ENCODE measurements at regions not wholly inside any gene's neighbourhood (a gene's known extent, or its start where the extent isn't known, plus 50 kb on each side); places are given as distances from the start of the nearest gene placed in this dataset.

DNA sequence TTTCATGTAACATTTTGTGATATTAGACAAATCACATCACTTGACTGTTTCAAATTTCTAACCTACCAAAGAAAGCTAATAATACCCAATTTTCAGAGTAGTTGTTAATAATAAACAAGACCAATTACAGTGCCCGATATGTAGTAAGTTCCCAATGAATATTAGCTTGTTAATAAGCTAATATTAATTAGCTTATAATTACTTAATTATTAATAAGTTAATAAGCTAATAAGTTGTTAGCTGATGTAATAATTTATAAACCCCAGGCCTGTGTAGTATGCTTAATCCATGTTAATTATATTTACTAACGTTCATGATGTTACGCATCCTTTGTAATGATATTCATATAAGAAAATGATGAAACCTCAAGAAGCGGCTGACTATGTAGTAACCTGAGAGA is 643.8 kb upstream of the KIRREL3 start:
- DNase-seq (ENCODE audit: low spot score), result no peak

- DNase-seq (ENCODE audit: low spot score), result no peak
Observed at GRCh38 chr11:127643268-127644058, 642.9 kb upstream of the KIRREL3 start.

- DNase-seq (ENCODE audit: low spot score), result no peak
Observed at GRCh38 chr11:127640561-127641451, 640.2 kb upstream of the KIRREL3 start.

GRCh38 chr11:127639916-127640315 is 639.3 kb upstream of the KIRREL3 start:
- DNase-seq (ENCODE audit: low spot score), result no peak

GRCh38 chr11:127632976-127633680 is 632.6 kb upstream of the KIRREL3 start:
- no peak for DNase-seq (ENCODE audit: low spot score)

DNA sequence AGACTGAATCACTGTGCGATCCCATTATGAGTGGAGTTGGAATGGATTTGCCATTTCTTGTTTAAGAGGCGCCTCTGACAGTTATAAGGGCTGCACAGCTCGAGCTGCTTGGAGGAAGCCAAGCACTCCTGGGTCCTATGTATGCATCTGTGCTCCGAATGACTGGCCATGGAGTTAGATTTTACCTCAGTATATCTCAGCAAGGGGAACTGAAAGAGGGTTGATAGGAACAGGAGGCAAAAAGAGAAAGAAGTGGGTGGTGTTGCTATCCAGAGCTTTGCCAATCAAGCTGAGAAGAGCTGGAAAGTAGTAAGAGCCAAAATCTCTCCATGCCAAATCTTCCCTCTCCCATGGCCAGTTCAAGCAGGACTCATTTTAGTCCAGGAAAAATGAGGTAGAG is 632.0 kb upstream of the KIRREL3 start:
- DNase-seq (ENCODE audit: low spot score), result no peak

DNA sequence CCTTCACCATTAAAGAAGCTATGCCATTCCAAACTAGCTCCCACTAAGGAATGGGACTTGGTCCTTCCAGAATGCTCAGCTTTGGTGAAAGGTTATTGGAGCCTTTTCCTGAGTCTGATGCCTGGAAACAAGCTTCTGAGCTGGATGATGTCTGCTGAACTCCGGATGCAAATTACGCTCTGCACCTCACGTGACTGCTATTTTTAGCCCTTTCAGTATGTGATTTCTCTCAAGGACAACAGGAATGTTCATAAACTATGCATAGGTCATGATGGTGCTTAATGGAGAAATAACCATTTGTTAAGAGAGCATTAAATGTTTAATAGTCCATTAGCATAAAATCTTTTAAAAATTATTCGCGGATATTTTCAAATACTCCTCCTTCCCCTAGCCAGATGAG is 631.4 kb upstream of the KIRREL3 start:
- no peak for DNase-seq (ENCODE audit: low spot score)

DNA sequence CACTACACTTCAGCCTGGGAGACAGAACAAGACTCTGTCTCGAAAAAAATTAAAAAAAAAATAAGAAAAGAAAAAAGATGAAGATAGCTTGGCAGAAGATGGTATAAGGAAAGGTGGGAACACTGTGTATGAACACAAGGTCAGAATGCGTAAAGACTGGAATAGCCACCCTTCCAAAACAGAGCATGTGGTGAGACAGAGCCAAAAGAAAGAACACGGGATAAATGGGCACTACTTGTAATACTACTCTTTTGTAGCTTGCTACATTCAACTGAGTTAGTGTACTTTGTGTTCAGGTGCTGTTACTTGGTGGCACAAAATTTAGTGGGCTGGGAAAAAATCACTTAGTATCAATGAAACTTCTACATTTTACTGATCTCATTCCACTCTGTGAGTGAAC is 628.6 kb upstream of the KIRREL3 start:
- no peak for DNase-seq (ENCODE audit: low spot score)

- DNase-seq (ENCODE audit: low spot score), result no peak
Observed at GRCh38 chr11:127628458-127628785, 627.9 kb upstream of the KIRREL3 start.

DNA sequence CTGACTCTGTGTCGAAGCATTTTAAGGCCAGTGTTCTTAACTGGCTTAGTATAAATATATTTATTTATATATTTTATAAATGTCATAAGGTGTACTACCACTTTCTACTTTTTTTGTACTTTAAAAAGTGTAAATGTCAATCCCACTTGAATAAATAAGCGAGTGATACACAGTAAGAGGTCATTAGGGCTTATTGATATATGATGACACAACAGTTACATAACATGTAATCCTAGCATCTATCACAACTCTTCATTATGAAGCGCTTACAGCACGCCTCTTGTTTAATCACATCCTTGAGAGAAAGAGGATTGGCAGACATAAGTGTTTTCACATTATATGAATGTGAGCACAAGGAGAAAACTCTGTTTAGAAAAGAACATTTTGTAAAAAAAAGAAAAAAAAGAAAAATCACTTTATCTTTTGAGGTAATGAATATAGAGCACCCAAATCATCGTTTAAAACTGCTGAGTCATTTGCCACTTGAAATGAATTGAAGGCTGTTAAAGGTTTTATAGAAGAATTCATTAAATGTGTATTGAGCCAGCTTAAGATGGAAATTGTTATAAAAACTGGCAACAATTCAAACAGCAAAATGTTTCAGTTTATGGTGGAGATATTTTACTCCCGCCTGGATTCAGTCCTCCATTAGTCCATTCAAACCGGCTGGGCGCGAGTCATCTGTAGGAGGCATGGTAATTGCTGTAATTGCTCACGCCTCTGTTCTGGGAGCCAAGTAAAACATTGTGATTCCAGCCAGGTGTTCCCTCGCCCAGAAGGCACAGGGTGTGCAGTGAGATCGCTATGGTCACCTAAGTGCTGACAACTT is 627.3 kb upstream of the KIRREL3 start:
- no peak for DNase-seq (ENCODE audit: low spot score)

- DNase-seq (ENCODE audit: low spot score), result no peak
Observed at GRCh38 chr11:127627204-127627603, 626.6 kb upstream of the KIRREL3 start.

- no peak for DNase-seq (ENCODE audit: low spot score)
Observed at GRCh38 chr11:127625402-127625801, 624.8 kb upstream of the KIRREL3 start.

DNA sequence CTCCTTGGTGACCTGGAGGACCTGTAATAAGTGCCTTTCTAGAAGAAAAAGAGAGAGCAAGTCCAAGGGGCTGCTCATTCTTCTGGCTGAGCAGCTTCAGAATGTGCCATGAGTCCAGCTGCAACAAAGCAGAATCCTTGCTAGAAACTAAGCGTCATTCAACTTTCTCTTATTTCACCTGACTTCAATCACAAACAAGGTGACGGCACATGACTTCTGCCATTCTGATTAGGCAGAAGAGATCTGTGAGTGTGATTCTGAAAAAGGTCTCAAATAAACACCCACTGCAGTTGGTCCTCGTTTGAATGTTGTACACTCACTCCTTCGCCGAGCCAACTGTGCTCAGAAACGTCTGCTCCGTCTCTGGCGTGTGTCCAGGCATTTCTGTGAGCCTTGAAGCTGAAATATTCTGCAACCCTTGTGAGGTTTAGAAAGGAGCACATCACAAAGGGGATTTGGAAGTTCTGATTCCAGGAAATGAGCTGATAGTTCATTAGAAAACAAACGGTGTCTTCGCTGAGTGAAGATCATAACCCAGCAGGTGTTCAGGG is 623.8 kb upstream of the KIRREL3 start:
- DNase-seq (ENCODE audit: low spot score), result no peak

GRCh38 chr11:127622686-127623085 is 622.1 kb upstream of the KIRREL3 start:
- no peak for DNase-seq (ENCODE audit: low spot score)

DNA sequence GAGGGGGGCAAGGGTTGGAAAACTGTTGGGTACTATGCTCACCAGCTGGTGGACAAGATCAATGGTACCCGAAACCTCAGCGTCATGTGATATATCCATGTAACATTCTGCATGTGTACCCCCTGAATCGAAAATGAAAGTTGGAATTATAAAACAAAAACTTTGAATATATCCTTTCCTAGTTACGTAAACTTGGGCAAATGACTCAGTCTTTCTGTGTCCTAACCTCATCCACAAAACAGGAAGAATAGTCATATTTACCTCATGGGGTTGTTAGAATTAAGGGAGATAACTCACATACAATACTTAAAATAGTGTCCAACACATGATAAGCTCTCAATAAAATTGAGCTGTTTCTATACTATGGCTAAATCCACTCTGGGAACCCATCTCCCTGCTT is 620.1 kb upstream of the KIRREL3 start:
- DNase-seq (ENCODE audit: low spot score), result no peak

DNA sequence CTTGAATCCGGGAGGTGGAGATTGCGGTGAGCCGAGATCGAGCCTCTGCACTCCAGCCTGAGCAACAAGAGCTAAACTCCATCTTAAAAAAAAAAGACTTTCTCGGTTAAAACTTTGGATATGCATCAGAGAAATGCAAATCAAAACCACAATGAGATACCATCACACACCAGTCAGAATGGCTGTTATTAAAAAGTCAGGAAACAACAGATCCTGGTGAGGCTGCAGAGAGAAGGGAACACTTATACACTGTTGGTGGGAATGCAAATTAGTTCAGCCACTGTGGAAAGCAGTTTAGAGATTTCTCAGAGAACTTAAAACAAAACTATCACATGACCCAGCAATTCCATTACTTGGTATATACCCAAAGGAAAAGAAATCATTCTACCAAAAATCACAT is 619.4 kb upstream of the KIRREL3 start:
- DNase-seq (ENCODE audit: low spot score), result no peak

GRCh38 chr11:127618721-127619120 is 618.2 kb upstream of the KIRREL3 start:
- no peak for DNase-seq (ENCODE audit: low spot score)

GRCh38 chr11:127616158-127616557 is 615.6 kb upstream of the KIRREL3 start:
- no peak for DNase-seq (ENCODE audit: low spot score)

GRCh38 chr11:127612607-127613006 is 612.0 kb upstream of the KIRREL3 start:
- no peak for DNase-seq (ENCODE audit: low spot score)

DNA sequence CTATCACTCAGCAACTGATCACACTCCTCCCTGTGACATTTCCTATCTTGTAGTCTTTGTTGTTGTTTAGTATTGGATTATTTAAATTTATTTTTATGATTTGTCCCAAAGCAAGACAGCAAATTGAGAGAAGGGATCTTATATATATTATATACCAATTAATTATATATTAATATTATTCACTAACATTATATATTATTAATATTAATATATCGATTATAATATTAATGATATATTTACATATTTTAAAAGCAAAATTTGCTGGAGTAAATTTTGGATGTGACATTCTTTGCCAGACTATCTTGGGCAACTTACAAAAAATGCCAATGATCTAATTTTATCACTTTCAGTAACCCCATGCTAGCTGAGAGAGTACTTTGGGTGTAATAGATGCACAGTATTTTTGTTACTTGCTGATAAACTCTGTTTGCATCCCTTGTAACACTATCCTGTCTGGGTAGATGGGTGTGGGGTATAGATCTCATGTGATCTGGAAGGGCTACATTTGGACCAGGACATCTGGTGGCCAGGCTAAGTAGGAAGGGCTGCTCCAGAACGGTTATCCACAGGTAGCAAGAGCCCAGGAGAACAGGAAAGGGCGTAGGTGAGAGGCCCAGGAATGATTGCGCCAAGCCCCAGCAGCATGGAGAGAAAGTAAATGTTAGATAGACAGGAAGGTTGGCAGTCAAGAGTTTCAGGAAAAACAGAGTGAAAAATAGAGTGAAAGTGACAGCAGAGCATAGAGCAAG is 608.6 kb upstream of the KIRREL3 start:
- DNase-seq (ENCODE audit: low spot score), result no peak
